ENCODE measurements at regions not wholly inside any gene's neighbourhood (a gene's known extent, or its start where the extent isn't known, plus 50 kb on each side); places are given as distances from the start of the nearest gene placed in this dataset.

- TF ChIP-seq REST (tag by site-specific recombination; IDR thresholded peaks at IDR 0.05) = no peak
- no peak for TF ChIP-seq SETDB1 (IDR thresholded peaks at IDR 0.05; ENCODE audit: insufficient read length, low read length)
- TF ChIP-seq ZNF274 (IDR thresholded peaks at IDR 0.05; ENCODE audit: low read length) = no peak
- no peak for TF ChIP-seq ZNF274 (tag by site-specific recombination; IDR thresholded peaks at IDR 0.05; ENCODE audit: borderline replicate concordance)
Observed at GRCh38 chr22:19610518-19611253, 86.5 kb upstream of the CLDN5 start (continued).

- CTCF ChIA-PET = no interaction called here
- Histone ChIP-seq H3K9me3 (ENCODE audit: control insufficient read depth, insufficient read depth, low read depth, low read length) (no peaks in the 10 kb centered on the region), H3K4me1 (ENCODE audit: control insufficient read depth, insufficient read depth, low read length) (no peaks in the 10 kb centered on the region), H3K27ac (ENCODE audit: extremely low read depth, low read depth, low read length) (no peak overlapping the region), H3K4me3 (ENCODE audit: low read depth, low read length) (no peak overlapping the region), H3K36me3 (ENCODE audit: control insufficient read depth in 2 of 2, insufficient read depth in 1 of 2, low read length in 2 of 2) (no peaks in the 10 kb centered on the region)
- POLR2A ChIA-PET = no interaction called here
- TF ChIP-seq ZNF266 (tag by site-specific recombination; IDR thresholded peaks at IDR 0.05; ENCODE audit: low read depth) (no peak), ZSCAN4 (tag by site-specific recombination; IDR thresholded peaks at IDR 0.05) (no peak), SETDB1 (IDR thresholded peaks at IDR 0.05; ENCODE audit: insufficient read length, low read length) (no peak), ZSCAN23 (tag by site-specific recombination; IDR thresholded peaks at IDR 0.05) (no peak), ZNF558 (tag by site-specific recombination; IDR thresholded peaks at IDR 0.05) (no peak), TCF7L2 (IDR thresholded peaks at IDR 0.05; ENCODE audit: borderline replicate concordance, low read depth, low read length) (no peak), SCRT1 (tag by site-specific recombination; IDR thresholded peaks at IDR 0.05; ENCODE audit: borderline replicate concordance) (no peak), ZNF2 (tag by site-specific recombination; IDR thresholded peaks at IDR 0.05) (no peak)
Observed at GRCh38 chr22:19611590-19611989, 87.4 kb upstream of the CLDN5 start.

- TF ChIP-seq ZNF571 (tag by site-specific recombination; IDR thresholded peaks at IDR 0.05) (no peak), ZNF341 (tag by site-specific recombination; IDR thresholded peaks at IDR 0.05; ENCODE audit: low read depth) (no peak), KLF8 (tag by site-specific recombination; IDR thresholded peaks at IDR 0.05) (no peak), ZNF37A (tag by site-specific recombination; IDR thresholded peaks at IDR 0.05) (no peak), ZNF19 (tag by site-specific recombination; IDR thresholded peaks at IDR 0.05; ENCODE audit: low read depth) (no peak), ZNF155 (tag by site-specific recombination; IDR thresholded peaks at IDR 0.05) (no peak), ZNF148 (tag by site-specific recombination; IDR thresholded peaks at IDR 0.05; ENCODE audit: borderline replicate concordance) (no peak), ZNF366 (tag by site-specific recombination; conservative IDR thresholded peaks at IDR 0.05) (no peak), ZNF404 (tag by site-specific recombination; IDR thresholded peaks at IDR 0.05) (no peak), SETDB1 (IDR thresholded peaks at IDR 0.05; ENCODE audit: insufficient read length, low read length) (no peak)
- Histone ChIP-seq H3K4me3 (ENCODE audit: low read depth, low read length) (no peak overlapping the region), H3K27ac (ENCODE audit: extremely low read depth, low read depth, low read length) (no peak overlapping the region), H3K36me3 (ENCODE audit: control insufficient read depth in 2 of 2, insufficient read depth in 1 of 2, low read length in 2 of 2) (no peaks in the 10 kb centered on the region), H3K9me3 (ENCODE audit: control insufficient read depth, insufficient read depth, low read depth, low read length) (no peaks in the 10 kb centered on the region), H3K4me1 (ENCODE audit: control insufficient read depth, insufficient read depth, low read length) (no peaks in the 10 kb centered on the region)
- ChIA-PET POLR2A (no interaction called here), CTCF (interaction anchor here (0.9 kb wide), 1 partner anchor 17 kb away, joined by 4 read pairs; no protein-coding TSS in a partner anchor)
Observed at GRCh38 chr22:19612866-19613572, 88.8 kb upstream of the CLDN5 start.

Data from HEK293 (cell line).